ENCODE measurements at regions not wholly inside any gene's neighbourhood (a gene's known extent, or its start where the extent isn't known, plus 50 kb on each side); places are given as distances from the start of the nearest gene placed in this dataset.

DNA sequence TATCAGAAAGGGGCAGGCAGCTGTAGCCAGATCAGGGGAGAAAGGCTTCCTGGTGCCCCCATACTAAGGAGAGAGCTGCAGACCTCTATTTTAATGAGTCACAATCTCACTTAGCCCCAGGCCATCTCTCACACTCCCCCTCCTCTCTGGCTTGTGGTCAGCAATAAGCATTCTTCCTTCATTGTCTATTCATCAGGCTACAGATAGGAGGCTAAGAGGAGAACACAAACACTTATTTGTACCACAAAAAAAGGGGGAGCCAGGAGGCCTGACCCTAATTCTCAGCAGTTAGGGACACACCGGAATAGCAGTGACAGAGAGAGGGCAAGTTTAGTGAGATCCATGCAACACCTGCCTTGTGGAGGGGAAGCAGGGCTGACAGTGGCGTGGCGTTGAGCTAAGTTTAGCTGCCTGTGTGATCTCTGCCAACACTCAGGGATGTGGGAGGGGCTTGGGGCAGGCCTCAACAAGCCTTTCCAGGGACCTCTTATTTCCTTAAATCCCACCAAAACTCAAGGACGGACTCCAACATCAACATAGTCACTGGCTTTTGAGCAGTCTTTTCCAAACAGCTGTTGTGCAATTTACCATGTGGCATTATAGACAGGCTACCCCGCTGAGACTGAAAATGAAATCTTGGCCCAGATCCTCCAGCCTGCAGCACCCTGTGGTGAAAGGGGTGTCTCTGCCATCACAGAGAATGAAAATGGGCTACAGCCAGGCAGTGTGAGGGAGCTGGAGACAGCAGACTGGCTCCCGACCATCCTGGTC is 191.9 kb upstream of the TSC22D2 start:
- no peak overlapping the region for H3K4me3 Mint-ChIP-seq

DNA sequence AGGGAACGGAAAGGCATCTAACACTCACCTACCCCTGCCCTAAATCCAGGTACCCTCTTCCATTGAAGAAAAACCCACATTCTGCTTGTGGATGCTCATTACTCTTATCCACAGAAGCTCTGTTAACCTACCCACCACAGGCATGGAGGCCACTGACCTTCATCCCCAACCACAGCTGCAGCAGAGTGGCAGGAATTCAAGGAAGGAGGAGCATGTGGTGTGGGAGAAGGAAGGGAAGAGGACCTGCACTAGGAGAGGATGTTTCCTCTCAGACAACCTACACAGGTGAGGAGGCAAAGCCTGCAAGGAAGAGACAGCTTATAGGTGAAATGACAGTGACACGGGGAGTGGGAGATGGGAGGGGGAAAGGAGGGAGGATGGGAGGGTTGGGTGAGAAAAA is 192.5 kb upstream of the TSC22D2 start:
- H3K36me3 Mint-ChIP-seq, result no peaks in the 10 kb centered on the region
- H3K9me3 Mint-ChIP-seq, result no peaks in the 10 kb centered on the region
- peaks cover 9 to 12% of the 10 kb centered on the region in 2 donors for H3K27me3 Mint-ChIP-seq (ENCODE audit: low read depth in 2 of 2)
- intact Hi-C loops (cut with micrococcal nuclease), result no loop called here
- H3K9me3 ChIP-seq (ENCODE audit: control insufficient read depth, insufficient read depth, low read length), result peaks cover 4% of the 10 kb centered on the region
- no peaks in the 10 kb centered on the region for H3K4me1 ChIP-seq (ENCODE audit: control insufficient read depth, insufficient read depth, low read length)
- H3K27ac Mint-ChIP-seq, result no peak overlapping the region
- DNase-seq, result no peak
- no peak overlapping the region for H3K4me3 ChIP-seq (ENCODE audit: low read length)
- peaks cover 0 to 8% of the 10 kb centered on the region in 2 donors for H3K4me1 Mint-ChIP-seq
- no peak overlapping the region for H3K27ac ChIP-seq (ENCODE audit: low read length)
- H3K27me3 ChIP-seq (ENCODE audit: control insufficient read depth, insufficient read depth, low read length), result no peaks in the 10 kb centered on the region
- no peaks in the 10 kb centered on the region for H3K36me3 ChIP-seq (ENCODE audit: control insufficient read depth, insufficient read depth, low read length)
- ATAC-seq, result no peak
- 100% methylated on average over 1 of the region's 2 CpGs for WGBS (ENCODE audit: insufficient coverage)
- H3K4me3 Mint-ChIP-seq, result no peak overlapping the region
- TF ChIP-seq, protein P1, sequence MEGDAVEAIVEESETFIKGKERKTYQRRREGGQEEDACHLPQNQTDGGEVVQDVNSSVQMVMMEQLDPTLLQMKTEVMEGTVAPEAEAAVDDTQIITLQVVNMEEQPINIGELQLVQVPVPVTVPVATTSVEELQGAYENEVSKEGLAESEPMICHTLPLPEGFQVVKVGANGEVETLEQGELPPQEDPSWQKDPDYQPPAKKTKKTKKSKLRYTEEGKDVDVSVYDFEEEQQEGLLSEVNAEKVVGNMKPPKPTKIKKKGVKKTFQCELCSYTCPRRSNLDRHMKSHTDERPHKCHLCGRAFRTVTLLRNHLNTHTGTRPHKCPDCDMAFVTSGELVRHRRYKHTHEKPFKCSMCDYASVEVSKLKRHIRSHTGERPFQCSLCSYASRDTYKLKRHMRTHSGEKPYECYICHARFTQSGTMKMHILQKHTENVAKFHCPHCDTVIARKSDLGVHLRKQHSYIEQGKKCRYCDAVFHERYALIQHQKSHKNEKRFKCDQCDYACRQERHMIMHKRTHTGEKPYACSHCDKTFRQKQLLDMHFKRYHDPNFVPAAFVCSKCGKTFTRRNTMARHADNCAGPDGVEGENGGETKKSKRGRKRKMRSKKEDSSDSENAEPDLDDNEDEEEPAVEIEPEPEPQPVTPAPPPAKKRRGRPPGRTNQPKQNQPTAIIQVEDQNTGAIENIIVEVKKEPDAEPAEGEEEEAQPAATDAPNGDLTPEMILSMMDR (IDR thresholded peaks at IDR 0.05), result no peak

More for the DNA sequence above, 191.9 kb upstream of the TSC22D2 start:
- 78% methylated on average over 6 of the region's 6 CpGs for WGBS (ENCODE audit: insufficient coverage)
- no peak for ATAC-seq
- Mint-ChIP-seq H3K9me3 (no peaks in the 10 kb centered on the region), H3K4me1 (peaks cover 3 to 11% of the 10 kb centered on the region in 2 donors), H3K27me3 (ENCODE audit: low read depth in 2 of 2) (peaks cover 13 to 14% of the 10 kb centered on the region in 2 donors), H3K27ac (no peak overlapping the region), H3K36me3 (no peaks in the 10 kb centered on the region)
- no peak overlapping the region for H3K27ac ChIP-seq (ENCODE audit: low read length)
- no peaks in the 10 kb centered on the region for H3K27me3 ChIP-seq (ENCODE audit: control insufficient read depth, insufficient read depth, low read length)
- TF ChIP-seq, protein P1 (IDR thresholded peaks at IDR 0.05), result no peak
- DNase-seq, result no peak
- no peaks in the 10 kb centered on the region for H3K36me3 ChIP-seq (ENCODE audit: control insufficient read depth, insufficient read depth, low read length)
- intact Hi-C loops (cut with micrococcal nuclease), result no loop called here
- peaks cover 4% of the 10 kb centered on the region for H3K9me3 ChIP-seq (ENCODE audit: control insufficient read depth, insufficient read depth, low read length)
- no peak overlapping the region for H3K4me3 ChIP-seq (ENCODE audit: low read length)
- peaks cover 4% of the 10 kb centered on the region for H3K4me1 ChIP-seq (ENCODE audit: control insufficient read depth, insufficient read depth, low read length)

DNA sequence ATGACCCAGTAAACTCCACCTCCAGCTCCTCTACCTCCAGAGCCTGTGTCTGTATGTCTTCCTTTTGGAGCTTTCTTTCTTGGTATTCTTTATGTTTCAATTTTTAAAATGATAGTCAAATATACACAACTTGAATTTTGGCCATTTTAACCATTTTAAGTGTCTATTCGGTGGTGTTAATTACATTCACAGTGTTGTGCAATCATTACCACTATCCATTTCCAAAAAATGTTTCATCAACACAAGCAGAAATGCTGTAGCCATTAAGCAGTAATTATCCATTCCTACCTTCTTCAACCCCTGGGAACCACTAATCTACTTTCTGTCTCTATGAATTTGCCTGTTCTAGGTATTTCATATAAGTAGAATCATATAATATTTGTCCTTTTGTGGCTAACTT is 194.5 kb upstream of the TSC22D2 start:
- H3K4me1 Mint-ChIP-seq, result peaks cover 0 to 8% of the 10 kb centered on the region in 2 donors
- 91% methylated on average over 1 of the region's 1 CpG for WGBS (ENCODE audit: insufficient coverage)
- TF ChIP-seq, protein P1 (IDR thresholded peaks at IDR 0.05), result no peak

More for the DNA sequence above, 194.5 kb upstream of the TSC22D2 start:
- no peaks in the 10 kb centered on the region for H3K36me3 ChIP-seq (ENCODE audit: control insufficient read depth, insufficient read depth, low read length)
- DNase-seq, result no peak
- no peak overlapping the region for H3K4me3 ChIP-seq (ENCODE audit: low read length)
- no peak for ATAC-seq
- H3K4me3 Mint-ChIP-seq, result no peak overlapping the region
- H3K27ac ChIP-seq (ENCODE audit: low read length), result no peak overlapping the region
- intact Hi-C loops (cut with micrococcal nuclease), result no loop called here
- H3K9me3 Mint-ChIP-seq, result no peaks in the 10 kb centered on the region
- no peaks in the 10 kb centered on the region for H3K36me3 Mint-ChIP-seq
- no peaks in the 10 kb centered on the region for H3K4me1 ChIP-seq (ENCODE audit: control insufficient read depth, insufficient read depth, low read length)
- H3K27ac Mint-ChIP-seq, result no peak overlapping the region
- peaks cover 2% of the 10 kb centered on the region for H3K27me3 ChIP-seq (ENCODE audit: control insufficient read depth, insufficient read depth, low read length)
- H3K9me3 ChIP-seq (ENCODE audit: control insufficient read depth, insufficient read depth, low read length), result peaks cover 4% of the 10 kb centered on the region
- peaks cover 13 to 17% of the 10 kb centered on the region in 2 donors for H3K27me3 Mint-ChIP-seq (ENCODE audit: low read depth in 2 of 2)

Measured in natural killer cell (primary cell).